ENCODE measurements at regions not wholly inside any gene's neighbourhood (a gene's known extent, or its start where the extent isn't known, plus 50 kb on each side); places are given as distances from the start of the nearest gene placed in this dataset.

DNA sequence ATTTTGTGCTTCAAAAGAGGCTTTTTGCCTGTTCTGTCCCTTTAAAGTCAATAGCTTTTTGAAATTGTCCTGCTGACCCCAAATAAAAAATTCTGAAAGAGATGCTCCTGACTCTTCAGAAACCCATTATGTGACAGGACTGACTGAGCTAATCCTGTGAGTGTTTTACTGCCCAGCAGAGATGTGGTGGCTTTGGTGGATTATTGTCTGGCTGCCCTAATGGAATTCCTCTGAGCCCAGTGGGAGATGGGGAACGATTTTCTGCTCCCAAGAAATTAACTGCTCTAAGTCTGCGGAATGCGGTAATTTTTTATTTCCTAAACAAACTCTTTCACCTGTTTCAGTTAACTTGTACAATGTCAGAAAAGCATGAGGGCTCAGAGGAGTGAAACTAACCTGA is 258.2 kb downstream of the IKZF2 start:
- WGBS (ENCODE audit: insufficient coverage, low coverage, missing lambda C conversion rate) = 3% methylated on average over 3 of the region's 3 CpGs
- Histone ChIP-seq H3K36me3 (ENCODE audit: control insufficient read depth, insufficient read depth, low read length) (no peaks in the 10 kb centered on the region), H3K9me3 (replicated peaks; ENCODE audit: control insufficient read depth, insufficient read depth, low read depth, low read length) (no peaks in the 10 kb centered on the region), H3K4me2 (ENCODE audit: insufficient read depth, low read length) (no peak overlapping the region), H3K9ac (ENCODE audit: insufficient read depth in 1 of 2, low read depth in 2 of 2, low read length in 2 of 2) (no peak overlapping the region), H3K79me2 (ENCODE audit: control insufficient read depth, insufficient read depth, low read length) (no peaks in the 10 kb centered on the region), H4K20me1 (replicated peaks; ENCODE audit: control insufficient read depth, insufficient read depth, low read length) (no peaks in the 10 kb centered on the region), H3K27ac (ENCODE audit: extremely low read depth, low read depth, low read length) (no peak overlapping the region), H3K27me3 (ENCODE audit: control insufficient read depth in 2 of 2, insufficient read depth in 2 of 2, low read length in 2 of 2) (no peaks in the 10 kb centered on the region), H2AFZ (ENCODE audit: low read depth, low read length) (no peak overlapping the region), H3K9me1 (ENCODE audit: control insufficient read depth, insufficient read depth, low read length) (no peaks in the 10 kb centered on the region), H3K4me1 (replicated peaks in 1 of 2; ENCODE audit: control insufficient read depth in 2 of 2, insufficient read depth in 2 of 2, low read length in 2 of 2) (no peaks in the 10 kb centered on the region), H3K4me3 (no peak overlapping the region)
- ATAC-seq (no peak), DNase-seq (ENCODE audit: extremely low read depth in 1 of 4, low spot score in 3 of 4) (no peak), FAIRE-seq (no peak)
- intact Hi-C loops (cut with micrococcal nuclease) (no loop called here), in situ Hi-C loops (cut with MboI) (no loop called here)
- POLR2A ChIA-PET = no interaction called here
- TF ChIP-seq ZKSCAN3 (CRISPR knock-in tag; IDR thresholded peaks at IDR 0.05) = no peak
- TF ChIP-seq CCAR2 (IDR thresholded peaks at IDR 0.05; ENCODE audit: low read depth, low read length) = no peak
- no peak for TF ChIP-seq KLF13 (tag; IDR thresholded peaks at IDR 0.05; ENCODE audit: borderline replicate concordance, low read depth)
- no peak for TF ChIP-seq ZBTB43 (CRISPR knock-in tag; IDR thresholded peaks at IDR 0.05)
- TF ChIP-seq TFE3 (CRISPR knock-in tag; IDR thresholded peaks at IDR 0.05) = no peak
- TF ChIP-seq NFIC (IDR thresholded peaks at IDR 0.05) = no peak
- no peak for TF ChIP-seq ZNF57 (CRISPR knock-in tag; IDR thresholded peaks at IDR 0.05)
- no peak for TF ChIP-seq SIN3A (IDR thresholded peaks at IDR 0.05; ENCODE audit: borderline replicate concordance in 2 of 2, control insufficient read depth in 1 of 2, low read depth in 2 of 2, low read length in 2 of 2)
- no peak for TF ChIP-seq PURB (CRISPR knock-in tag; IDR thresholded peaks at IDR 0.05; ENCODE audit: low read depth)
- no peak for TF ChIP-seq ZC3H11A (IDR thresholded peaks at IDR 0.05; ENCODE audit: low read depth, low read length)
- no peak for TF ChIP-seq SNIP1 (IDR thresholded peaks at IDR 0.05; ENCODE audit: low read depth)
- TF ChIP-seq SRF (CRISPR knock-in tag; IDR thresholded peaks at IDR 0.05) = no peak
- no peak for TF ChIP-seq EGR1 (conservative IDR thresholded peaks at IDR 0.05)
- TF ChIP-seq KAT7 (CRISPR knock-in tag; IDR thresholded peaks at IDR 0.05; ENCODE audit: borderline replicate concordance) = no peak
- no peak for TF ChIP-seq SMARCE1 (IDR thresholded peaks at IDR 0.05)
- TF ChIP-seq MTA2 (IDR thresholded peaks at IDR 0.05; ENCODE audit: low read depth) = no peak
- TF ChIP-seq DMBX1 (CRISPR knock-in tag; IDR thresholded peaks at IDR 0.05; ENCODE audit: borderline replicate concordance) = no peak
- TF ChIP-seq PHF8 (IDR thresholded peaks at IDR 0.05; ENCODE audit: borderline replicate concordance, low read length) = no peak
- CTCF ChIA-PET (ENCODE audit: low intra/inter-chr PET ratio) = no interaction called here
- BruUV-seq (replicated peaks) = no TSS peak

Measured in K562 (cell line).